ENCODE measurements at regions not wholly inside any gene's neighbourhood (a gene's known extent, or its start where the extent isn't known, plus 50 kb on each side); places are given as distances from the start of the nearest gene placed in this dataset.

DNA sequence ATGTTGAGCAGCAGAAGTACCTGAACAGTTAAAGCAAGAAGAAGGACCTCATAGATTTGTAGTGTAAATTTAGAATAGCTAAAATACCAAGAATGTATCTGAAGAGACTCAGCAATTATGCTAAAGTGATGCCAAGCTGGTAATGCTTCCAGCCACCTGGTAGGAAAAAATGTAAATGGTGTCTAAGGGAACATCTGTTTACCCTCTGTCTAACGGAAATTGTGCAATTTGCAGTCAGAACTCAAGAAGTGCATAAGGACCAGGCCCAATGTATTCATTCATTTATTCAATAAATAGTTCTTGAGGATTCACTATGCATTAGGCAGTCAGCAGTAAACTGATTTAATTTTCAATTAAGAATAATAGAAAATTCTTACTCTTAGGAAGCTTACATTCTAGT lies 116.0 kb upstream of the ADGRL4 start:
- intact Hi-C loops (cut with DNase I) = no loop called here
- no peak for DNase-seq

DNA sequence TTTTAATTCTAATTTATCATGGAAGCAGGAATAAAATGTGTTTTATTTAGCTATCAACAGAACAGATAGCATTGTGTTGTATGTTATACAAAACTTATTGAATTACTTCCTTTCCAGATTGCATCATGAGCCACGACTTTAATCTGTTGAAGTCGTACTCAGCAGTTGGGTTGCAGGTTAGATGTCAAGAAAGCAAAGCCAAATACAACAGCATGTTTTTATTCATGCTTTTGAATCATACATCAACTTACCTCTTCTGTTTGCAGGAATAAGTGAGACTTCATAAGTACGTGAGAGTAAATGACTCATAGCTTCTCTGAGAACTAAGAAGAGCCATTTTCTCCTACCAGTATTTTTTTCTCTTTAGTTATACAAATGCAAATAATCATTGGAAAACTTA lies 110.8 kb upstream of the ADGRL4 start:
- intact Hi-C loops (cut with DNase I) = no loop called here
- no peak for DNase-seq

DNA sequence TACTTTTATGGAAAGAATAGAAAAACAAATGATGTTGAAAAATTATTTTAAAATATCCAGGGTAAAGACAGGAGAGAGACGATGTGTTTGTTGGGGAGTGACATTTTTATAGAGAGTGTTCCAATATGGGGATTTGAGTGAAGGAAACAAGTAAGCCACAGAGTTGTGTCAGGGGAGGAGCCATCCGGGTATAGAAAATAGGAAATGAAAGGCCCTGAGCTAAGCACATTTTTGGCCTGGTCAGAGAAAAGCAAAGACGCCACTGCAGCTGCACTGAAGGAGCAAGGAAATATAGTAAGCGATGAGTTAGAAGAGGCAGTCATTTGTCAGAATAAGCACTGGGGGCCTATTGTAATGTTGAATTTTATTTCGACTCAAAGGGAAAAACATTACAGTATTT lies 107.3 kb upstream of the ADGRL4 start:
- intact Hi-C loops (cut with DNase I) = no loop called here
- no peak for DNase-seq

DNA sequence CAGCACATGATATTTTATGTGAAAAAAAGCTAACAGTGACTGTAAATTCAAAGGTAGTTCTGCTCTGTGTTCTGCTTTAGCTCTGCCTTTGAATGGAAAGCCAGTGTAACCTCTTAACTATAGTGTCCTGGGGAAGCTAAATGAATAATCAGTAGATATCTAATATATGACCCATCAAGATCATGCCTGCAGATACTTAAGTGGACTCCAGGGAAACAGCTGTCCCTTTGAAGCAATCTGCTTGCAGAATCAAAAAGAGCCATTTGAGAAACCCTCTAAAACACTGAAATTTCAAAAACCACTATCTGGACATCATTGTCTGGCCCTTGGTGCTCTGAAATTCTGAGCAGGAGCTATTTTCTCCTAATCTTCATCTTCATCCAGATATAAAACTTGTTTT lies 104.2 kb upstream of the ADGRL4 start:
- intact Hi-C loops (cut with DNase I) = no loop called here
- DNase-seq = no peak

DNA sequence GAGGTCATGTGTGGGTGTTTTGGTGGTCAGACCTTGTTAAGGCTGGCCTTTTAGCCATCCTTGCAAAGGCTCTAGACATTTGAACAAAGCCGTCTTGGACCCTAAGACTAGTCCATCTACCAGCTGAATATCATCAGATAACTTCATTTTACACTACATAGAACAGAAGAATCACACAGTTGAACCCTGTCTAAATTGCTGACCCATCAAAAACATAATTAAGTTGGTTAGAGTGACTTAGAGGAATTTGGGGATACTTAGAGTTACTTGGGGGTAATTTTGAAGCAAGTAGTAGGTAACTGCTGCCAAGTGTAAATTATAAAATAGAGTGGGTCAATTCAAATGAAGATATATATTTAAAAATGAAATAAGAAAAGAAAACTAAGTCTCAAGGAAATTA lies 102.9 kb upstream of the ADGRL4 start:
- no peak for DNase-seq
- intact Hi-C loops (cut with DNase I) = no loop called here

DNA sequence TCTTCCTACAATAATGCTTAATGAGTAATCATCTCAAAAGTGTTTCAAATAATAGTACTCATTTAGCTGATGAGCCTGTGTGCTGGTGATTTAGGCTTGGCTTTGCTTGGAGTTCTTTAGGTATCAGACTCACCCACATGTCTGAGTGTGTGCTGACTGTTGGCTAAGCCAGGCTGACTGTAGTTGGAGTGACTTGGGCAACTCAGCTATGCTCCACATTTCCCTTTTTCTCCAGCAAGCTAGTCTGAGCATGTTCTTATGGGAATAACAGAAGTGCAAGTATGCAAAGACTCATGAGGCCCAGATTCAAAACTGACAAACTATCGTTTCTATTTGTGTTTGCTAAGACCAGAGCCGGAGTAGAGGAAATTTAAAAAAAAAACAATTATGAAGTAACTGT lies 99.0 kb upstream of the ADGRL4 start:
- no peak for DNase-seq
- intact Hi-C loops (cut with DNase I) = no loop called here

DNA sequence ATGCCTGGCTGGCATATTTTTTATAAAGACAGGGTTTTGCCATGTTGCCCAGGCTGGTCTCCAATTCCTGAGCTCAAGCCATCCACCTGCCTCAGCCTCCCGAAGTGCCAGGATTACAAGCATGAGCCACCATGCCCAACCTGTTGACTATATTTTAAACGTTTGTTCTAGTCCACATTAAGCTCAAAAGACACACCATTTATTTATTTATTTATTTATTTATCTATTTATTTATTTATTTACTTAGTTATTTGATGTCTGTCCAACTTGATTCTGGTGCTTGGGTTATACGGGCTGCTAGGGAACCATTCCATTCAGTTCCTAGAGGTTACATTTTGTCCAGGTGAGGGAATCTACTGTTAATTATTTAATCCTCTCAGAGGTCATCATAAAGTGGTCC lies 98.1 kb upstream of the ADGRL4 start:
- intact Hi-C loops (cut with DNase I) = no loop called here
- no peak for DNase-seq

DNA sequence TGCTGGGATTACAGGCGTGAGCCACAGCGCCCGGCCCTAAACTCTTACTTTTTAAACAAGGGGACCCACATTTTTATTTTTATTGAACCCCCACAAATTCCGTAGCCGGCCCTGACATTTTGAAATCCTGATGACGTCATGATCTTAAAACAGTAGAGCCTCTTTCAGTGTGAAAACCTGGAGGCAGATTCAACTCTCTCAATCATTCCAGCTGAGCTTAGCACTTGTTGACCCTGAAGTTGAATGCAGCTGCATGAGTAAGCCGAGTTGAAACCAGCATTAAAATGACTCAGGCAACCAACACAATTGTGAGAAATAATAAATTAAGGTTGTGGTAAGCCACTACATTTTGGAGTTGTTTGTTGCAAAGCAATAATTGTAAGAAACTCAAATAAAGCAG lies 93.9 kb upstream of the ADGRL4 start:
- DNase-seq = no peak
- intact Hi-C loops (cut with DNase I) = no loop called here

DNA sequence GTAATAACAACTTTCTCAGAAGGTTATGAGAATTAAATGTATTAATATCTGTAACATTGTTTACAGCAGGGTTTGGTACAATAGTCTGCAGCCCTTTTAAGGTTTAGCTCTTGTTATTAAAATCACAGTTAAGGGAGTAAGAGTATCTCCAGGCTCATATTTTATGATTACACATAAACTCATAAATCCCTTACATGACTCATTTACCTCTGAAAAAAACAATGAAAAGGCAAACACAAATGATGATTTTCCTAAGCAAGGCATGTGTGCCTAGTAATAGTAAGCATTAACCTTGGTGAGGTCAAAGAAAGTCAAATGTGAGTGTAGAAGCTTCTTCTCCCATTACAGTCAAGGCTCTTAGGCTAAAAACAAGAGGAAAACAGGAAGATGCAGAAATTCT lies 84.5 kb upstream of the ADGRL4 start:
- DNase-seq = no peak
- intact Hi-C loops (cut with DNase I) = no loop called here

DNA sequence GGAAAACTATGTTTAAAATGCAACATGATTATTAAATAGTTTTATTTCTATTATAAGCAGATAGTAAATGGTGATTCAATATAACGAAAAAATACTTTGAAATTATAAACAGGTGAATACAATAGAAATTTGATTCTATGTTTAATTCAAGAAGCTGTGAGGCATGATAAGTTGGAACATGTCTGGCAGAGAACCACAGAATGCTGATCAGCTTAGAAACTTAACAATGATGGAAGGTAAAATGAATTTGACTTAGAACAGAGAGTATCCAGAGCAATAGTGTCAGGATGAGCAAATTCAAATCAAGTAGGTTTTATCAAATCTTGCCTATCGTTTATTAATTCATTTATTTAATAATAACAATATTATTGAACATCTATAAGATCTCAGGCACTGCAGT lies 83.4 kb upstream of the ADGRL4 start:
- intact Hi-C loops (cut with DNase I) = no loop called here
- DNase-seq = no peak

DNA sequence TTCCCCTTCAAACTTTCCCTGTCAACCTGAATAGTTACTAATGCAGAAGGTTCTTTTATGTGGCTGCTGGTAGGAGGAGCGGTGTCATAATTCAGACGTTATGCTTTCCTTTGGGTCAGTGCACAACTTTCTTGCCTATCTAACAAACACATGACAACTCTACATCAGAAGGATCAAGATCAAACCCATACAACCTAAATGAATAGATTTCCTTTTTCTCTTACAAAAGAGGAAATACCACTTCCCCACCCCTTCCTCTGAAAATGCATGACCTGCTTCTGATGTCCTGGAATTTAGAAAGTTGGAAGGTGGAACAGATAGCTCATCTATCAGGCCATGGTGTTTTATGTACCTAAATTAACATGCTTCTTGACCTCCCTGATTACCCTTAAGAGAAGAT lies 75.7 kb upstream of the ADGRL4 start:
- intact Hi-C loops (cut with DNase I) = no loop called here
- DNase-seq = no peak

DNA sequence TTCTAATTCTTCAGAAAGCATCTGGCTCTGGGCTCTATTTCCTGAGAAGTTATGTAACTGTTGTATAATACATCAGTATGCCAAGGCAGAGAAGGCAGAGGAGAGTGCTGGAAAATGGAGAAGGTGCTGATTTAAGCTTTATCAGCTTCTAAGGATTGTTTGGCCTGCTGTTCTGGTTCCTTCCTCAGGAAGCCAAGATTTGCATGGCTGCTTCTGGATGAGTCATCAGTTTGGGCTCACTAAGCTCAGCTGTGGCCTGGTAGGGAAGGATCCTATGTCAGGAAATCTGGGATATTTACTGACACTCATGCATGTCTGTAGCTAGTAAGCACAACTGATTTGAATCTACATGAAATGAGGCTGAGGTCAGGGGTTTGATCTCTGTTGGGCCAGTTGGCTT lies 73.2 kb upstream of the ADGRL4 start:
- DNase-seq = no peak
- intact Hi-C loops (cut with DNase I) = no loop called here

DNA sequence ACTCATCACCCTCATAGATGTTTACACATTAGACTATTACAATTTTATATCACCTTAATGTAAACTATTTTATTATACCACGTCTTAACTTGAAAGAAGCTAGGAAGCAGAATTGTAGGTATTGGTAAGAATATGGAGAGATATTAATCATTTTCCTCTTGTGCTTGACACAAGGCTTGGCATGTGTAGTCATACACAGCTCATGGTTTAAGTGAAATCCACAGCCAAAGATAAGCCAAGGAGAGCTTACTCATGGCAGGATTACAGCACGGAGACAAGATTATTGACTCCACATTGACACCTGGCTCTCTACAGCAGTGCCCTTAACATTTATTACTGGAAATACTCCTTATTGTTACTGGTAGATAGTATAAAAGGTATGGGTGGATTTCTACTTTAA lies 68.4 kb upstream of the ADGRL4 start:
- DNase-seq = no peak
- intact Hi-C loops (cut with DNase I) = no loop called here

DNA sequence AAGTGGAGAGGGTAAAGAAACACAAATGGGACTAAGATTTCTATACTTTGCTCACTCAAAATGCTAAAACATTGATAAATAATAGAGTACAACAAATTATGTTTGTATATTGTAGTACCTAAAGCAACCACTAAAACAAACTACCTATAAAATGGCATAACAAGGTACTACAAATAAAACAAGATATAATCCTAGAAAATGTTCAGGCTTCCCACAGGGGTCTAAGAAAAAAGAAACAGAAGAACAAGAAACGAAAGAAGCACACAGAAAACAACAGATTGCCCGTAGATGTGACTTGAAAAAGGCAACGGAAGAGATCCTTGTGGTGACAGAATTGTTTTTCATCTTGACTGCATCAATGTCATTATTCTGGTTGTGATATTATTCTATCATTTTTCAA lies 63.3 kb upstream of the ADGRL4 start:
- intact Hi-C loops (cut with DNase I) = no loop called here
- no peak for DNase-seq

DNA sequence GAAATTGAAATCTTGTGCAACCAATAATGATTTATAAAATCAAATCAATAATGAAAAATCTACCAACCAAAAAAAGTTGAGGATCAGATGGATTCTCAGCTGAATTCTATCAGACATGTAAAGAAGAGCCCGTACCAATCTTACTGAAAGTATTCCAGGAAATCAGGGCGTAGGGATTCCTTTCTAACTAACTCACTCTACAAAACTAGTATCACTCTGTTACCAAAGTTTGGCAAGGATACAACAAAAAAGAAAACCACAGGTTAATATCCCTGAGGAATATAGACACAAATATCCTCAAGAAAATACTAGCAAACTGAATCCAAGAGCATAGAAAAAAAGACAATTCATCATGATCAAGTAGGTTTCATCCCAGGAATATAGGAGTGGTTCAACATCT lies 52.8 kb upstream of the ADGRL4 start:
- intact Hi-C loops (cut with DNase I) = no loop called here

More for the DNA sequence above, 52.8 kb upstream of the ADGRL4 start:
- DNase-seq = no peak
